ENCODE measurements at regions not wholly inside any gene's neighbourhood (a gene's known extent, or its start where the extent isn't known, plus 50 kb on each side); places are given as distances from the start of the nearest gene placed in this dataset.

DNA sequence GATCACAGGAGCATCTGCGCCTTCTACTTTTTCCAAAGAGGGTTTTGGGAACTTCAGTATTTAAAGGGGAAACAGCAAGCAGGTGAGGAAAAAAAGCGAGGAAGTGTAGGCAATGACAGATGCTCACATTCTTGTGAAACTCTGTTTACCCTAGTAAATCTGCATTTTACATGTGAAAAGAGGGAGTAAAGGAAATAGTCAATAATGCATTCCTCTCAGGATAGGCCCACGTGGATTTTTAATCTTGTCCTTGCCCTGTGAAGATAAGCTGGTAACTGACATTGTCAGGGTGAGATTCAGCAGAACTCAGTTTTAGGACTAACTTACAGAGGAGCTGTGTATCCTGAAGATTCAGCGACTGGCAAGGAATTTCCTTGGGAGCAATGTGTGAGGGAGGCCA lies 1119.2 kb upstream of the TMEM132C start:
- ChIA-PET CTCF (no interaction called here), POLR2A (no interaction called here)
- no peak overlapping the region for H3K27ac ChIP-seq (ENCODE audit: insufficient read depth in 1 of 2, low read depth in 1 of 2, low read length in 2 of 2, poor library complexity in 1 of 2, severe bottlenecking in 2 of 2)
- WGBS (ENCODE audit: insufficient coverage) = 84% methylated on average over 4 of the region's 4 CpGs
- no peak overlapping the region for H3K4me3 ChIP-seq (ENCODE audit: control insufficient read depth in 1 of 7, extremely low read depth in 1 of 7, insufficient read depth in 4 of 7, low read depth in 2 of 7, low read length in 6 of 7)
- H3K27me3 ChIP-seq (replicated peaks in 2 of 5; ENCODE audit: control insufficient read depth in 4 of 5, insufficient read depth in 5 of 5, low read length in 4 of 5) = peaks cover 0 to 3% (median 0%) of the 10 kb centered on the region in 5 experiments
- peaks cover 0 to 15% (median 2%) of the 10 kb centered on the region in 5 experiments for H3K9me3 ChIP-seq (ENCODE audit: control extremely low read depth in 1 of 5, control insufficient read depth in 4 of 5, insufficient read depth in 2 of 5, low read depth in 1 of 5, low read length in 4 of 5)
- DNase-seq = no peak
- peaks cover 0 to 12% (median 6%) of the 10 kb centered on the region in 4 experiments for H3K4me1 ChIP-seq (ENCODE audit: control extremely low read depth in 1 of 4, control insufficient read depth in 4 of 4, insufficient read depth in 4 of 4, low read length in 3 of 4)
- H3K36me3 ChIP-seq (ENCODE audit: control insufficient read depth in 4 of 4, insufficient read depth in 4 of 4, low read length in 3 of 4) = no peaks in the 10 kb centered on the region

DNA sequence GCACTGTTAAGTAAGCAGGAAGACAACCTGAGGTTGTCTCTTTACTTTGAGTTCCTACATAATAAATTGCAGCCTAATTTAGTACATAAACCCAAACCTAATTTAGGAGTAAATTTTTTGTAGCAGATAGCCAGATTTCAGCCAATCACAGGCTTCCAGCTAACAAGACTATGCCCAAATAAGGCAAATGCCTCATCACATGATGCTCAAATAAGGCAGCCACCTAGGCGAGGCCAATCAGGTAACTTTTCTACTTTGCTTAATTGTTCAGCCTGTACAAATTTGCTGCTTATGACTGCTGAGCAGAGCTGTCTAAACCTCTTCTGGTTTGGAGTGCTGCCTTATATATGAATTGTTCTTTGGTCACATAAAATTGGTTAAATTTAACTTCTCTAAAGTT lies 1118.7 kb upstream of the TMEM132C start:
- peaks cover 0 to 9% (median 2%) of the 10 kb centered on the region in 5 experiments for H3K9me3 ChIP-seq (ENCODE audit: control extremely low read depth in 1 of 5, control insufficient read depth in 4 of 5, insufficient read depth in 2 of 5, low read depth in 1 of 5, low read length in 4 of 5)
- CTCF ChIA-PET = no interaction called here
- H3K27me3 ChIP-seq (replicated peaks in 2 of 5; ENCODE audit: control insufficient read depth in 4 of 5, insufficient read depth in 5 of 5, low read length in 4 of 5) = peaks cover 0 to 3% (median 0%) of the 10 kb centered on the region in 5 experiments
- peaks cover 0 to 12% (median 6%) of the 10 kb centered on the region in 4 experiments for H3K4me1 ChIP-seq (ENCODE audit: control extremely low read depth in 1 of 4, control insufficient read depth in 4 of 4, insufficient read depth in 4 of 4, low read length in 3 of 4)
- no peak overlapping the region for H3K27ac ChIP-seq (ENCODE audit: insufficient read depth in 1 of 2, low read depth in 1 of 2, low read length in 2 of 2, poor library complexity in 1 of 2, severe bottlenecking in 2 of 2)
- POLR2A ChIA-PET = no interaction called here
- DNase-seq = no peak
- 100% methylated on average over 1 of the region's 1 CpG for WGBS (ENCODE audit: insufficient coverage)
- no peak overlapping the region for H3K4me3 ChIP-seq (ENCODE audit: control insufficient read depth in 1 of 7, extremely low read depth in 1 of 7, insufficient read depth in 4 of 7, low read depth in 2 of 7, low read length in 6 of 7)
- no peaks in the 10 kb centered on the region for H3K36me3 ChIP-seq (ENCODE audit: control insufficient read depth in 4 of 4, insufficient read depth in 4 of 4, low read length in 3 of 4)

DNA sequence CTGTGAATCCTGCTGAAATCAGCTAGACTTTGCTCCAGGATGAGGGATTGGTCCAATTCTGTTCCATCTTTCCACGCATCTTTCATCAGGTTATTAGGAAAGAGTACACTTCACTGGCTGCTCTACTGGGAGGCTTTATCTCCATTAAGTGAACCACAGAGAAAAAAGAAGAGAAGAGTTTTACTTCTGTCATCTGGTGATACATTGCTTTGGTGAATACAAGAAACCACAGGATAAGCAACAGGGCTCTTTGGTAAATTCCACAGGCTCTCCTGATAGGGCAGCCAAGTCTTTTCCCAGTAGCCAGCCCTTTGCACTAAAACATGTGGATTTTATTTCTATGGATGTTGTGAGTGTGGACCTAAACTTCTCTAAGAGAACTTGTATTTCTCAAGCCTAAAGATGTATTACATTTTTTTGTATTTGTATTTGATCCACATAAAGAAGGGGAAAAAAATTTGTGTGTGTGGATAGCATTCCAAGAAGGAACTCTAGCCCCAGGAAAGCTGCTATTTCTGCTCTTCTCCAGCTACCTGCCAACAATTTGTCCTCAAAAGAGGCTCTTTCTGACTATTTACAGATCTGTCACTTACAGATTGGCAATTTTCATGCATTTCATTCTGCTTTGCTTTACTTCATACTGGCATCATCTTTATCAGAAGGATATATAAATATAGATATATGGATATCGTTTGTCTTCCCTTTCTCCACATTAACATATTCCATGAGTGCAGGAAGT lies 1117.6 kb upstream of the TMEM132C start:
- H3K9me3 ChIP-seq (ENCODE audit: control extremely low read depth in 1 of 5, control insufficient read depth in 4 of 5, insufficient read depth in 2 of 5, low read depth in 1 of 5, low read length in 4 of 5) = peaks cover 0 to 6% (median 2%) of the 10 kb centered on the region in 5 experiments
- no peak overlapping the region for H3K4me3 ChIP-seq (ENCODE audit: control insufficient read depth in 1 of 7, extremely low read depth in 1 of 7, insufficient read depth in 4 of 7, low read depth in 2 of 7, low read length in 6 of 7)
- ChIA-PET CTCF (no interaction called here), POLR2A (no interaction called here)
- H3K27me3 ChIP-seq (replicated peaks in 2 of 5; ENCODE audit: control insufficient read depth in 4 of 5, insufficient read depth in 5 of 5, low read length in 4 of 5) = peaks cover 0 to 3% (median 0%) of the 10 kb centered on the region in 5 experiments
- 100% methylated on average over 1 of the region's 2 CpGs for WGBS (ENCODE audit: insufficient coverage)
- H3K4me1 ChIP-seq (ENCODE audit: control extremely low read depth in 1 of 4, control insufficient read depth in 4 of 4, insufficient read depth in 4 of 4, low read length in 3 of 4) = peaks cover 0 to 12% (median 6%) of the 10 kb centered on the region in 4 experiments
- DNase-seq = no peak
- no peak overlapping the region for H3K27ac ChIP-seq (ENCODE audit: insufficient read depth in 1 of 2, low read depth in 1 of 2, low read length in 2 of 2, poor library complexity in 1 of 2, severe bottlenecking in 2 of 2)
- no peaks in the 10 kb centered on the region for H3K36me3 ChIP-seq (ENCODE audit: control insufficient read depth in 4 of 4, insufficient read depth in 4 of 4, low read length in 3 of 4)

DNA sequence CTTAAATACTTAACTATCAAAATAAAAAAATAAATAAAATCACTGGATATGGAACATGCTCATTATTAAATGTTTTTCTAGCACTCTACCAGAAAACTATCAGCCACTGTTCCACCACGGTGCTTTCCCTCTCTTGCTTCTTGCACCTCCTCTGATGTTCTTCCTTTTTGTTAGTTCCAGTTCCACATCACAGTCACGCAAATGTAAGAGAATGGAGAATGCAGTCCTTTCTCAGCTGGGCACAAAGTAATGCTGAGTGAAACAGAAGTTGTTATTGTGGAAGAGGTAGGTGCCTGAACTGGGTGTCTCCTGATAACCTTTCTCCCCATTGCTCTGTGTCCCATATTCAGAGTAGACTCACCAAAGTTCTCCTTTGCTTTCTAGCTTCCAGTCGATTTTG lies 1116.9 kb upstream of the TMEM132C start:
- no peak overlapping the region for H3K4me3 ChIP-seq (ENCODE audit: control insufficient read depth in 1 of 7, extremely low read depth in 1 of 7, insufficient read depth in 4 of 7, low read depth in 2 of 7, low read length in 6 of 7)
- ChIA-PET POLR2A (no interaction called here), CTCF (no interaction called here)
- H3K27ac ChIP-seq (ENCODE audit: insufficient read depth in 1 of 2, low read depth in 1 of 2, low read length in 2 of 2, poor library complexity in 1 of 2, severe bottlenecking in 2 of 2) = no peak overlapping the region
- peaks cover 0 to 3% (median 0%) of the 10 kb centered on the region in 5 experiments for H3K27me3 ChIP-seq (replicated peaks in 2 of 5; ENCODE audit: control insufficient read depth in 4 of 5, insufficient read depth in 5 of 5, low read length in 4 of 5)
- H3K36me3 ChIP-seq (ENCODE audit: control insufficient read depth in 4 of 4, insufficient read depth in 4 of 4, low read length in 3 of 4) = no peaks in the 10 kb centered on the region
- peaks cover 0 to 12% (median 6%) of the 10 kb centered on the region in 4 experiments for H3K4me1 ChIP-seq (ENCODE audit: control extremely low read depth in 1 of 4, control insufficient read depth in 4 of 4, insufficient read depth in 4 of 4, low read length in 3 of 4)
- peaks cover 0 to 6% (median 2%) of the 10 kb centered on the region in 5 experiments for H3K9me3 ChIP-seq (ENCODE audit: control extremely low read depth in 1 of 5, control insufficient read depth in 4 of 5, insufficient read depth in 2 of 5, low read depth in 1 of 5, low read length in 4 of 5)
- DNase-seq = no peak
- WGBS (ENCODE audit: insufficient coverage) = 80% methylated on average over 1 of the region's 3 CpGs

DNA sequence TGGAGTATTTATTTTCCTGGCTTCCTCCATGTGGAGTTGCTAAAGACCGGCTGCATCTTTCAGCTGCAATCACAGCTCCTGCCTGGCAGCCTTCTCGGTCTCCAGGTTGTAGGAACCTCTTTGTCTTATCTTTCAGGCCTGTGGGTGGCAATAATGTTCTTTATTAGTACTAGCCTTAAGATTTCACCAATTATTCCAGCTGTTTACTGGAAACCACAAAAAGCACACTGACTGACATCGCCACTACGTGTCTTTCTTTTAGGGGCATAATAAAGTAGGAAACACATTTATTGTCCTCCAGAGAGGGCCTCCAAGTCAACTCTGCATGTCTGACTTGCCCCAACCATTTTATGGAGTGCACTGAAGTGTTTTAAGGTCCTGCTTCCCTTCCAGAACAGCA lies 1116.5 kb upstream of the TMEM132C start:
- Histone ChIP-seq H3K4me3 (ENCODE audit: control insufficient read depth in 1 of 7, extremely low read depth in 1 of 7, insufficient read depth in 4 of 7, low read depth in 2 of 7, low read length in 6 of 7) (no peak overlapping the region), H3K4me1 (ENCODE audit: control extremely low read depth in 1 of 4, control insufficient read depth in 4 of 4, insufficient read depth in 4 of 4, low read length in 3 of 4) (peaks cover 0 to 11% (median 6%) of the 10 kb centered on the region in 4 experiments), H3K27me3 (replicated peaks in 2 of 5; ENCODE audit: control insufficient read depth in 4 of 5, insufficient read depth in 5 of 5, low read length in 4 of 5) (peaks cover 0 to 3% (median 0%) of the 10 kb centered on the region in 5 experiments), H3K27ac (ENCODE audit: insufficient read depth in 1 of 2, low read depth in 1 of 2, low read length in 2 of 2, poor library complexity in 1 of 2, severe bottlenecking in 2 of 2) (no peak overlapping the region), H3K36me3 (ENCODE audit: control insufficient read depth in 4 of 4, insufficient read depth in 4 of 4, low read length in 3 of 4) (no peaks in the 10 kb centered on the region), H3K9me3 (ENCODE audit: control extremely low read depth in 1 of 5, control insufficient read depth in 4 of 5, insufficient read depth in 2 of 5, low read depth in 1 of 5, low read length in 4 of 5) (peaks cover 0 to 6% (median 2%) of the 10 kb centered on the region in 5 experiments)
- WGBS (ENCODE audit: insufficient coverage) = 90% methylated on average over 3 of the region's 4 CpGs
- no peak for DNase-seq
- CTCF ChIA-PET = no interaction called here
- POLR2A ChIA-PET = no interaction called here

DNA sequence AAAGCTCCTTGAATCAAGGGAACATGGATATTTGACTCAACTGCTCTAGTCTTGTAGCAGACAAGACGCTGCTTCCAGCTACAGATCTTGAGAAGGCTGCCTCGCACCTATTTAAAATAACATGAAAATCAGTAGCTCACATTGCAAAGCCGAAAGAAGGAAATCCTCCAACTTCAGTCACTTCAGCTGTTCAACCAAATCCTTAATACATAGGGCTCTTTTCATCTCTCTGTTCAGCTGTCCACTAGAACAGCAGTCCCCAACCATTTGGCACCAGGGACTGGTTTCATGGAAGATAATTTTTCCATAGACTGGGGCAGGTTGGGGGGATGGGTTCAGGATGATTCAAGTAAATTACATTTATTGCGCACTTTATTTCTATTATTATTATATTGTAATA lies 1116.0 kb upstream of the TMEM132C start:
- H3K9me3 ChIP-seq (ENCODE audit: control extremely low read depth in 1 of 5, control insufficient read depth in 4 of 5, insufficient read depth in 2 of 5, low read depth in 1 of 5, low read length in 4 of 5) = peaks cover 0 to 6% (median 2%) of the 10 kb centered on the region in 5 experiments
- no peak overlapping the region for H3K4me3 ChIP-seq (ENCODE audit: control insufficient read depth in 1 of 7, extremely low read depth in 1 of 7, insufficient read depth in 4 of 7, low read depth in 2 of 7, low read length in 6 of 7)
- ChIA-PET CTCF (no interaction called here), POLR2A (no interaction called here)
- WGBS (ENCODE audit: insufficient coverage) = 100% methylated on average over 3 of the region's 4 CpGs
- no peaks in the 10 kb centered on the region for H3K36me3 ChIP-seq (ENCODE audit: control insufficient read depth in 4 of 4, insufficient read depth in 4 of 4, low read length in 3 of 4)
- peaks cover 0 to 3% (median 0%) of the 10 kb centered on the region in 5 experiments for H3K27me3 ChIP-seq (replicated peaks in 2 of 5; ENCODE audit: control insufficient read depth in 4 of 5, insufficient read depth in 5 of 5, low read length in 4 of 5)
- H3K4me1 ChIP-seq (ENCODE audit: control extremely low read depth in 1 of 4, control insufficient read depth in 4 of 4, insufficient read depth in 4 of 4, low read length in 3 of 4) = peaks cover 0 to 6% (median 4%) of the 10 kb centered on the region in 4 experiments
- DNase-seq = no peak
- no peak overlapping the region for H3K27ac ChIP-seq (ENCODE audit: insufficient read depth in 1 of 2, low read depth in 1 of 2, low read length in 2 of 2, poor library complexity in 1 of 2, severe bottlenecking in 2 of 2)

DNA sequence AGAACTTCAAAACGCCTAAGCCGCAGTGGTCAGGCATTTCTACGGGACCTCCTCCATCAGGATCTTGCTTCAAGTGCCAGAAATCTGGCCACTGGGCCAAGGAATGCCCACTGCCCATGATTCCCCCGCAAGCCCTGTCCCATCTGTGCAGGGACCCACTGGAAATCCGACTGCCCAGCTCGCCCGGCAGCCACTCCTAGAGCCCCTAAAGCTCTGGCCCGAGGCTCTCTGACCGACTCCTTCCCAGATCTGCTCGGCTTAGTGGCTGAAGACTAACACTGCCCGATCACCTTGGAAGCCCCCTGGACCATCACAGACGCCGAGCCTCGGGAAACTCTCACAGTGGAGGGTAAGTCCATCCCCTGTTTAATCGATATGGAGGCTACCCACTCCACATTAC lies 1113.0 kb upstream of the TMEM132C start:
- H3K27ac ChIP-seq (ENCODE audit: insufficient read depth in 1 of 2, low read depth in 1 of 2, low read length in 2 of 2, poor library complexity in 1 of 2, severe bottlenecking in 2 of 2) = peak overlapping the region in 1 of 2 experiments; percentile 43
- 98% methylated on average over 11 of the region's 15 CpGs for WGBS (ENCODE audit: insufficient coverage)
- no peaks in the 10 kb centered on the region for H3K36me3 ChIP-seq (ENCODE audit: control insufficient read depth in 4 of 4, insufficient read depth in 4 of 4, low read length in 3 of 4)
- ChIA-PET POLR2A (no interaction called here), CTCF (no interaction called here)
- H3K9me3 ChIP-seq (ENCODE audit: control extremely low read depth in 1 of 5, control insufficient read depth in 4 of 5, insufficient read depth in 2 of 5, low read depth in 1 of 5, low read length in 4 of 5) = peaks cover 0 to 2% (median 0%) of the 10 kb centered on the region in 5 experiments
- no peaks in the 10 kb centered on the region for H3K4me1 ChIP-seq (ENCODE audit: control extremely low read depth in 1 of 4, control insufficient read depth in 4 of 4, insufficient read depth in 4 of 4, low read length in 3 of 4)
- H3K27me3 ChIP-seq (replicated peaks in 2 of 5; ENCODE audit: control insufficient read depth in 4 of 5, insufficient read depth in 5 of 5, low read length in 4 of 5) = peaks cover 0 to 2% (median 0%) of the 10 kb centered on the region in 5 experiments
- DNase-seq = no peak
- H3K4me3 ChIP-seq (ENCODE audit: control insufficient read depth in 1 of 7, extremely low read depth in 1 of 7, insufficient read depth in 4 of 7, low read depth in 2 of 7, low read length in 6 of 7) = no peak overlapping the region

Data from common myeloid progenitor, CD34-positive (primary cell).